ENCODE measurements at regions not wholly inside any gene's neighbourhood (a gene's known extent, or its start where the extent isn't known, plus 50 kb on each side); places are given as distances from the start of the nearest gene placed in this dataset.

GRCh38 chr20:57897156-57897874 is 187.5 kb upstream of the PMEPA1 start:
- no peak for DNase-seq (ENCODE audit: low read depth, low spot score)

- no peak for DNase-seq (ENCODE audit: low read depth, low spot score)
These were observed 186.7 kb upstream of the PMEPA1 start for GRCh38 chr20:57896563-57896962.

- DNase-seq (ENCODE audit: low read depth, low spot score) = no peak
These were observed 186.2 kb upstream of the PMEPA1 start for GRCh38 chr20:57896017-57896416.

GRCh38 chr20:57895161-57895855 is 185.5 kb upstream of the PMEPA1 start:
- DNase-seq (ENCODE audit: low read depth, low spot score) = no peak

- no peak for DNase-seq (ENCODE audit: low read depth, low spot score)
These were observed 184.7 kb upstream of the PMEPA1 start for GRCh38 chr20:57894522-57894921.

- DNase-seq (ENCODE audit: low read depth, low spot score) = no peak
These were observed 184.3 kb upstream of the PMEPA1 start for GRCh38 chr20:57894096-57894495.

- no peak for DNase-seq (ENCODE audit: low read depth, low spot score)
These were observed 183.7 kb upstream of the PMEPA1 start for GRCh38 chr20:57893366-57893999.

GRCh38 chr20:57892471-57892870 is 182.7 kb upstream of the PMEPA1 start:
- DNase-seq (ENCODE audit: low read depth, low spot score) = no peak

GRCh38 chr20:57891014-57891413 is 181.2 kb upstream of the PMEPA1 start:
- no peak for DNase-seq (ENCODE audit: low read depth, low spot score)

GRCh38 chr20:57890202-57890800 is 180.5 kb upstream of the PMEPA1 start:
- no peak for DNase-seq (ENCODE audit: low read depth, low spot score)

- DNase-seq (ENCODE audit: low read depth, low spot score) = no peak
These were observed 178.8 kb upstream of the PMEPA1 start for GRCh38 chr20:57888591-57888990.

GRCh38 chr20:57884956-57885355 is 175.1 kb upstream of the PMEPA1 start:
- no peak for DNase-seq (ENCODE audit: low read depth, low spot score)

- DNase-seq (ENCODE audit: low read depth, low spot score) = no peak
These were observed 173.9 kb upstream of the PMEPA1 start for GRCh38 chr20:57883761-57884160.

- DNase-seq (ENCODE audit: low read depth, low spot score) = no peak
These were observed 173.4 kb upstream of the PMEPA1 start for GRCh38 chr20:57883224-57883623.

GRCh38 chr20:57882451-57883161 is 172.8 kb upstream of the PMEPA1 start:
- DNase-seq (ENCODE audit: low read depth, low spot score) = no peak

GRCh38 chr20:57881466-57882385 is 171.9 kb upstream of the PMEPA1 start:
- DNase-seq (ENCODE audit: low read depth, low spot score) = no peak

- DNase-seq (ENCODE audit: low read depth, low spot score) = no peak
These were observed 170.7 kb upstream of the PMEPA1 start for GRCh38 chr20:57880571-57880892.

- DNase-seq (ENCODE audit: low read depth, low spot score) = no peak
These were observed 170.2 kb upstream of the PMEPA1 start for GRCh38 chr20:57879779-57880570.

GRCh38 chr20:57879437-57879778 is 169.6 kb upstream of the PMEPA1 start:
- DNase-seq (ENCODE audit: low read depth, low spot score) = no peak

- DNase-seq (ENCODE audit: low read depth, low spot score) = no peak
These were observed 169.1 kb upstream of the PMEPA1 start for GRCh38 chr20:57878786-57879424.
